SKM-1 treated with dmso at 0.1 percent for 144 hours (cell line): ENCODE measurements at regions not wholly inside any gene's neighbourhood (a gene's known extent, or its start where the extent isn't known, plus 50 kb on each side); places are given as distances from the start of the nearest gene placed in this dataset.
"Not testable (repeated sequence)": the region's sequence is repeated elsewhere in the genome, so short reads cannot be mapped to it uniquely, and the experiment has no call there.

Experiments
- DNase-seq: peaks from one replicate; lab custom pipeline; 2025; ENCODE audit not compliant: unreplicated experiment; lab: John Stamatoyannopoulos, UW

GRCh38 chr21:33974513-33975468 lies 59.2 kb upstream of the ATP5PO start:
- DNase-seq: no peak

DNA sequence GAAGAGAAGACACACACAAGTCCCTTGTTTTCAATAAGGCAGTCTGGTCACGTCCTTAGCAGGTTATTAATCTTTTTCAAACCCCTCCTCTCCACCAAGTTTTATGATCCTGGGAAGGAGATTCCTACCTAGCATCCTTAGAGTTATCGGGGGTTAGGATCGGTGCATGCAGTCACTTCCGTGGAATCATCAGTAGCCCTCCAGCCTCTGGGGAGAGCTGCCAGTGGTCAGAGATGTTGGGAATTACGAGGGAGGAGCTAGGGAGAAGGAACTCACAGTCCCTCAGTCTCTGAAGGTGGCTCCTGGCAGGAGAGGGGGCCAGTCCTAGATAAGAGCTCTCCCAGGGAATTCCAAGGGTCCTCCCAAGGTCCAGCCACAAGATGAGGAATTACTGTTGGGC lies 57.7 kb upstream of the ATP5PO start:
- DNase-seq: no peak

- no peak for DNase-seq
Measured at GRCh38 chr21:33972539-33972938, 56.9 kb upstream of the ATP5PO start.

GRCh38 chr21:33971492-33972013 lies 55.9 kb upstream of the ATP5PO start:
- no peak for DNase-seq

GRCh38 chr21:33969581-33969980 lies 54.0 kb upstream of the ATP5PO start:
- DNase-seq: no peak

DNA sequence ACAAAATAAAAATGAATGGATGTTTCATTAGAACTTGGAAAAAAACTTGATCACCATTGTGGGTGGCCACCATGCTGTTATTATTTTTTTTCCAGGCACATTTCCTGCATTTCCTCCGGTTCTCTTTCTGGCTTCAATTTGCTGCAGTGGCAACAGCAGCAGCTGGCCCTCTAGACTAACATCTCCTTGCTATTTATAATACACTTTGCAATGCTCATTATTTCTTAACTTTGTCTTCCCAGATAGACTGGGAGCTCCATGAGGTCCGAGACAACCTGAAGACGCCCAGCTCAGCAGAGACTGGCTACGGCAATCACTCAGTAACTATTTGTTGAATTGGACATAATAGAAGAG lies 53.4 kb upstream of the ATP5PO start:
- no peak for DNase-seq

DNA sequence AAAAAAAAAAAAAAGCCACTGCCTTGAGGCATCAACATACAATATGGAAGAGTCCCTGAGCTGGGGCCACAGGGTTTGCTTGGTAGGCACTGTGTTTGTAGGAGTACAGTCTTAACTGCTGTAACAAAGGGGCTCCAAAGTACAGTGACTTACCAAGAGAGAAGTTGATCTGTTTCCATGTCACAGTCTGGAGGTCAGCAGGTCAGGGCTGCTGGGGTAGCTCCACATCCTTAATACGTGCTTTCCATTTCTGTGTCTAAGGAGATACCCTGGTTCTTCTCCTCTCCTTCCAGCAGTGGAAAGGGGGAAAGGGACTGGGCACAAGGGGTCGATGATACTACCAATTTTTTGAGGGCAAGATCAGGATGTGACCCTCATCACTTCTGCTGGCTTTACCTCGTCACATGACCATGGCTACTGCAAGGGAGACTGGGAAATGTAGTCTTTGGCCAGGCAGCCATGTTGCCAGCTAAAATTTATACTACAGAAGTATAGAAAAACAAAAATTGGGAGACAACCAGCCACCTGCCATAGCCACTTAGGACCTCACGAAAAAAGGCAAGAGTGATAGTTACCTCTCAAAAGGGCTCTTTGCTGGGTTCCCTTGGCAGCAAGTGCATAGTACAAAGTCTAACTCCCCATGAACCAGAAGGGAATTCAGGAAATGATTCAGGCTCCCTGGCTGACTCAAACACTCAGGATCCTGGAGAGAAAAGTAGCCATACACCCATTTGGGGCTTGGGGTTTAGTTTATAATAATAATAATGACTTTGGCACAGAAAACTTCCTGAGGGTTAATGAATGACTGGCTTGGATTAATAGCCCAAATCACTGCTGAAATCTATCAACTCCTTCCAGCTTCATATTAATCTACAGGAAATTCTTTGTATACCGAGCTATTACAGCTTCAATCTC lies 52.7 kb upstream of the ATP5PO start:
- DNase-seq: no peak

DNA sequence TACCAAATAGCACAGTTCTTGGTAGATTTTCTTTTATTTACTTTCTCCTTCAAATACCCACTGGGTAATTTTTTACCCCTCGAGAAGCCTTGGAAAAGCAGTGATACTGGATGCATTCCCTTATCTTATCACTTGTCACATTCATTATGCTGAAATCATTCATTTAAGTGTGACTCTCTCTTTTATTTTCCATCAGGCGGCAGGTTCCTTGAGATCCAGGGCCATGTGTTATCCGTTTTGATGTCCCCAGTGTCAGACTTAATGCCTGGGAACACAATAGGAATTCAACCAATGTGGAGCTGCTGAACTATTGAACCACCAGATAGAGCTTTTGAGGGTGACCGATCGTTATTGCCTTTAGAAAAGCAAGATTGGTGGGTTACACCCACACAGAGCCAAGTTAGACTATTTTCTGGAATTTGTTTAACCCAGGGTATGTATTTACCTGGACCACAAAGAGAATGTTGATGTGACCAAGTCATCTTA lies 51.5 kb upstream of the ATP5PO start:
- DNase-seq: no peak

DNA sequence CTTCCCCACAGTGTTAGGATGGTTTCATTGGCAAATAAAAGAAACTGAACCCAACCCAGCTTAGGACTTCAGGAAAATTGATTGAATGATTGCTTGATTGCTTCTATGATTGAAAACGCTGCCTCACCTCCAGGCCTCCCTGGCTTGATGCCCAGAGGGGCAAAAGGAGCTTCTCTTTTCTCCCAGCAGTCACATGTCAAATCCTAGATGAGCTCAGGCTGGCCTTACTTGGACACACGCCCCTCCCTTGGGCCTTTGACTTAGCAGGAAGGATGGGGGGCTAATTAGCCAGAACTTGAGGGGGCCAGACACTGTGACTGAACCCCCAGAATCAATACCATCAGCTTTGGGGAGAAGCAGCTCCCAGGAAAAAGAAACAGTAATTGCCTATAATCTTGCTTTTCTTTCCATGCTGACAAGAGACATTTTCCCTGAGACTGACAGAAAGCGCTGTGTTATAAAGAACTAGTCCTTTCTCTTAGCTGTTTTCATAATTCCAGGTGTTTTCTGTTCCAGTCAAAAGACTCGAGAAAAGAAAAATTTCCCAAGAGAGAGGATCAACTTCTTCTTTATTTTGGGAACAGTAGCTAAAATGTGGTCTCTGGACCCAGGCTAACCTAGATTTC lies 50.8 kb upstream of the ATP5PO start:
- DNase-seq: no peak

GRCh38 chr21:33965662-33966061 lies 50.1 kb upstream of the ATP5PO start:
- DNase-seq: not testable (repeated sequence)
